Activated T-cell treated with anti-CD3 and anti-CD28 coated beads for 24 hours (primary cell): ENCODE measurements at regions not wholly inside any gene's neighbourhood (a gene's known extent, or its start where the extent isn't known, plus 50 kb on each side); places are given as distances from the start of the nearest gene placed in this dataset.
"Not testable (repeated sequence)": the region's sequence is repeated elsewhere in the genome, so short reads cannot be mapped to it uniquely, and the experiment has no call there.

ENCODE experiments used
- DNase-seq: peaks from one replicate; pipeline ENCODE4 v3.0.0-alpha.2; 2020; ENCODE audit warnings: low read depth

GRCh38 chr9:89674667-89675057 lies 69.8 kb downstream of the GADD45G start:
- DNase-seq: no peak

- no peak for DNase-seq
Measured at GRCh38 chr9:89675058-89675742, 70.4 kb downstream of the GADD45G start.

GRCh38 chr9:89676281-89676680 lies 71.5 kb downstream of the GADD45G start:
- no peak for DNase-seq

GRCh38 chr9:89677702-89678395 lies 73.0 kb downstream of the GADD45G start:
- no peak for DNase-seq

GRCh38 chr9:89678396-89679015 lies 73.7 kb downstream of the GADD45G start:
- DNase-seq: no peak

GRCh38 chr9:89679016-89679415 lies 74.2 kb downstream of the GADD45G start:
- DNase-seq: no peak

GRCh38 chr9:89679581-89679980 lies 74.8 kb downstream of the GADD45G start:
- DNase-seq: no peak

- no peak for DNase-seq
Measured at GRCh38 chr9:89680547-89681467, 76.0 kb downstream of the GADD45G start.

- DNase-seq: not testable (repeated sequence)
Measured at GRCh38 chr9:89681468-89681859, 76.7 kb downstream of the GADD45G start.

- DNase-seq: no peak
Measured at GRCh38 chr9:89683626-89684025, 78.8 kb downstream of the GADD45G start.

GRCh38 chr9:89684218-89684617 lies 79.4 kb downstream of the GADD45G start:
- DNase-seq: no peak

- DNase-seq: no peak
Measured at GRCh38 chr9:89684912-89685636, 80.3 kb downstream of the GADD45G start.

GRCh38 chr9:89685698-89686097 lies 80.9 kb downstream of the GADD45G start:
- DNase-seq: no peak

GRCh38 chr9:89686126-89686525 lies 81.3 kb downstream of the GADD45G start:
- no peak for DNase-seq

GRCh38 chr9:89686621-89687020 lies 81.8 kb downstream of the GADD45G start:
- no peak for DNase-seq

GRCh38 chr9:89687188-89687587 lies 82.4 kb downstream of the GADD45G start:
- no peak for DNase-seq

- DNase-seq: no peak
Measured at GRCh38 chr9:89687848-89688247, 83.0 kb downstream of the GADD45G start.

- not testable (repeated sequence) for DNase-seq
Measured at GRCh38 chr9:89689321-89689720, 84.5 kb downstream of the GADD45G start.

- DNase-seq: no peak
Measured at GRCh38 chr9:89690334-89690912, 85.6 kb downstream of the GADD45G start.

GRCh38 chr9:89695441-89695891 lies 90.7 kb downstream of the GADD45G start:
- no peak for DNase-seq

GRCh38 chr9:89695979-89696378 lies 91.2 kb downstream of the GADD45G start:
- not testable (repeated sequence) for DNase-seq
